AG08395 (cell line): ENCODE measurements at regions not wholly inside any gene's neighbourhood (a gene's known extent, or its start where the extent isn't known, plus 50 kb on each side); places are given as distances from the start of the nearest gene placed in this dataset.

Source experiments
- DNase-seq: peaks from one replicate; pipeline ENCODE4 v3.0.0; 2012; ENCODE audit warnings: mixed read lengths, low spot score

DNA sequence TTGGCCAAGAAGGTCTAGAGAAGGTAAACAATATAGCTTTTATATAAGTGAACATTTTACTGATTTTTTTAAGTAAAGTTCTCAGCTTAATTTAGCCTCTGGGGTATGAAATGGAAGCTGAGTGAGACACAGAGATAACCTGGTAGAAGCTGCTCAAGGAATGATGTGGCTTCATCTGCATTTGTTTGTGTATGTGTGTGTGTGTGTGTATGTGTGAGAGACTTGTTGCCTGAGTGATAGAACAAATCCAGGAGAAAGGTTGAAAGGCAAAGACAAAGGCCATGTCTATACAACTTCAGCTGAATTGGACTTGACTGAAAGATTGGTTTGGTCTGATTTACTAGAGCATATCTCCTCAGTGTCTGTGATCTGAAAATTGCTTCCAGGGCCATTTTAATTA is 63.6 kb downstream of the PCDH7 start:
- no peak for DNase-seq

DNA sequence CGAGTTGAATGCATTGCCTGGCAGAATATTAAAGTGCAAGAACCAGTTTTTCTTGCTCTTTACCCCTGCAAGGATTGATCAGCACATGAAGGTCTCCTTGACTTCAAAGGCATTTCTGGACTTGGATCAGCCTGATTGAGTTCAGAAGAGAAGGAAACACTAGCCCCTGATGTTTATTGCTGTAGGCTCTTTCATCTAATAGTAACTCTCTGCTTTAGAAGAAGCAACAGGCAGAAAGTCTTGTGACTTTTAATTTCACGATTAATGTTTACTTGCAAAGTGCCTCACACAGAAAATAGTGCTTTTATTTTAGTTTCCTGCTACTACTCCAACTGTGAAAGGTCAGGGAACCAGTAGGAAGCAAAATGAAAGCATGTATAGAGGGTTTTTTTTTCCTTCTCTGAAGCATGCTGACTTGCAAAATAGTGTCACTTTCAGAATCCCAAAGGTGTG is 69.1 kb downstream of the PCDH7 start:
- DNase-seq, result no peak

GRCh38 chr4:30790123-30790522 is 70.0 kb downstream of the PCDH7 start:
- DNase-seq, result no peak

- no peak for DNase-seq
Measured at GRCh38 chr4:30790998-30791397, 70.8 kb downstream of the PCDH7 start.

- no peak for DNase-seq
Measured at GRCh38 chr4:30792601-30793000, 72.4 kb downstream of the PCDH7 start.

GRCh38 chr4:30801876-30802275 is 81.7 kb downstream of the PCDH7 start:
- DNase-seq, result no peak

- DNase-seq, result peak; percentile 11
Measured at GRCh38 chr4:30802622-30803323, 82.6 kb downstream of the PCDH7 start.

DNA sequence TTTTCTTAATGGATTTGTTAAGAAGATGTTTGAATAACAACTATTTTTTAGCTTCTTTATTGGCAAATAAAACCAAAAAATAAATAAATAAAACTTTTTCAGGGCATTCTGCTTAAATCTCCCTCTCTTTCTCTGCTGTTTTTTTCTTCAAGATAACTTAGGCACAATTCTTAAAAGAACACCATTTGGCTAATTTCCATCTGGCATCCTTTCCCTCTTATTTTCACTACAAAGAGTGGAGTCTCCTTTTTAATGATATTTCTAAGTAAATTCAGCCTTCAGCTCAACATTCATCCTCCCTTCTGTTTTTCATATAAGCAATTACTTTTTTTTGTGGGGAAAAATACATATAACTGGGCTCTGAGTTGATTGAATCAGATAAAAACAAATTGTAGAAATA is 88.1 kb downstream of the PCDH7 start:
- no peak for DNase-seq

- no peak for DNase-seq
Measured at GRCh38 chr4:30811296-30811695, 91.1 kb downstream of the PCDH7 start.

- DNase-seq, result no peak
Measured at GRCh38 chr4:30815685-30816084, 95.5 kb downstream of the PCDH7 start.

GRCh38 chr4:30817447-30817846 is 97.3 kb downstream of the PCDH7 start:
- no peak for DNase-seq

GRCh38 chr4:30818541-30818940 is 98.4 kb downstream of the PCDH7 start:
- DNase-seq, result no peak

GRCh38 chr4:30821275-30821674 is 101.1 kb downstream of the PCDH7 start:
- no peak for DNase-seq

- no peak for DNase-seq
Measured at GRCh38 chr4:30821859-30822612, 101.9 kb downstream of the PCDH7 start.

DNA sequence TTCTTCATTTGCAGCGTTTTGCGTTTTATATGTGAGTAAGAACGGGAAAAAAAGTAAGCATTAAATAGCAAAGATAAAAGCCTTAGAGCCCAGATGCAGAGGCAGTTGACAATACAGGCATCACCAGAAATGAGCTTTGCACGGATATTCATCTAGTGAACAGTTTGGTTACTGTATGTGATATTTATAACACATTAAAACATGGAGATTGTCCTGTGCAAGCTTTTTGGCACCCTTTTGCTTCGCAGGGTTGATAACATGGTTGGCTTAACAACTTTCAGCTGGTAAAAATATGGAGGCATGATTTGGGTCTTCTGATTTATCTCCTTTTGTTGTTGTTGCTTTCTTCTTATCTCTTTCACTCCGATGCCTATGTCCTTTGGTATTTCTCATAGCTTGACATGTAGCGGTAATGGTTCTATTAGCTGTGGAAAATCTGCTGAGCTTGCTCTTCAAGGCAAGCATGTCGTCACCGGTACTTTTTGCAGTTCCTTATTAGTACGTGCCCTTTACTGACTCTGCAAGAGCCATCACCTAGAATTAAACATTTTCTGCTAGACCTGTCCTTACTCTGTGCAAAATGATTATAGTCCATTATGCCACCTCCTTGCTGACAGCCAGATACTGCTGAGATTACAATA is 102.9 kb downstream of the PCDH7 start:
- DNase-seq, result no peak

GRCh38 chr4:30825008-30825770 is 105.0 kb downstream of the PCDH7 start:
- DNase-seq, result no peak

- peak; percentile 3 for DNase-seq
Measured at GRCh38 chr4:30828264-30828926, 108.2 kb downstream of the PCDH7 start.

DNA sequence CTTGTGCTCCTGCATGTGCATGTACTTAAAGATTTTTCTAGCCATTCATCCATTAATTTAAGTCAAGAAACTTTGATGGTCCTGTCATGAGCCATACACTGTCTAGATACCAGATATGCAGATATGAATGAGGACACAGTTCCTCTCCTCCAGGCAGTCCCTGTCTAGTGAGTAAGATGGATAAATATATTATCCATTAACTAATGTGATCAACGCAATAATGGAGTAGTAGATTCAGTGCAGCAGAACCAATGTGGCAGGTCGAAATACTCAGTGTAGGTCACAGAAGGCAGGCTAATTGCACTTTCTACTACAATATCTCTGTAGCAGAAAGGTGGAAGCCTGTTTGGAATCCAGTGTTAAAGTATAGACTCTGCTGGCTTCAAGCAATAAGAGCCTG is 112.5 kb downstream of the PCDH7 start:
- no peak for DNase-seq

GRCh38 chr4:30833206-30833605 is 113.0 kb downstream of the PCDH7 start:
- DNase-seq, result no peak

- no peak for DNase-seq
Measured at GRCh38 chr4:30835044-30835443, 114.9 kb downstream of the PCDH7 start.

DNA sequence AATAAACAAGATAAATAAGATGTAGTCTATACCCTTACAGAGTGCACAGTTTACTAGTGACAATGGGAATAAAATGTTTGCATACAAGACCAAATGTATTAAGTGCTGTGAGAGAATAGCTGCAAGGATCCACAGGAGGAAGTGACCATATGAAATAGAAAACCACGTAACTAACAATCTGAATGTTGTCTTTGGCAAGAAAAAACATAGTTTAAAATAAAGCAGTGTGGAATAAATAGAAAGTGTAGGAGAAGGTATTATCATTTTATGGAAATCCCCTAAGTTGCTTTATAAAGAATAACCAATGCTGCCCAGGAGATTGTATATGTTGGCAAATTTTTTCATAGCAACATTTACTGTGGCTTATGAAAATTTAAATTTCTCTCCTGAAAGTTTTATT is 116.1 kb downstream of the PCDH7 start:
- no peak for DNase-seq

- DNase-seq, result no peak
Measured at GRCh38 chr4:30837131-30837539, 117.0 kb downstream of the PCDH7 start.
